ES-I3 (cell line): ENCODE measurements at regions not wholly inside any gene's neighbourhood (a gene's known extent, or its start where the extent isn't known, plus 50 kb on each side); places are given as distances from the start of the nearest gene placed in this dataset.
"Not testable (repeated sequence)": the region's sequence is repeated elsewhere in the genome, so short reads cannot be mapped to it uniquely, and the experiment has no call there.

Experiments
- H3K36me3 ChIP-seq: 2 replicates; pipeline ENCODE4 v1.6.1; 2013; ENCODE audit warnings: mild to moderate bottlenecking, low read length, control low read depth, moderate library complexity; ENCODE audit not compliant: insufficient read depth
- H3K4me1 ChIP-seq: 2 replicates; pipeline ENCODE4 v1.6.1; 2013; ENCODE audit warnings: mild to moderate bottlenecking, control low read depth, low read length; ENCODE audit not compliant: insufficient read depth
- H3K9ac ChIP-seq: 2 replicates; pipeline ENCODE4 v1.6.1; 2013; ENCODE audit warnings: low read depth, mild to moderate bottlenecking, low read length, moderate library complexity
- H3K9me3 ChIP-seq: 2 replicates; pipeline ENCODE4 v1.6.1; 2013; ENCODE audit warnings: mild to moderate bottlenecking, low read length, moderate library complexity; ENCODE audit not compliant: control insufficient read depth, insufficient read depth

DNA sequence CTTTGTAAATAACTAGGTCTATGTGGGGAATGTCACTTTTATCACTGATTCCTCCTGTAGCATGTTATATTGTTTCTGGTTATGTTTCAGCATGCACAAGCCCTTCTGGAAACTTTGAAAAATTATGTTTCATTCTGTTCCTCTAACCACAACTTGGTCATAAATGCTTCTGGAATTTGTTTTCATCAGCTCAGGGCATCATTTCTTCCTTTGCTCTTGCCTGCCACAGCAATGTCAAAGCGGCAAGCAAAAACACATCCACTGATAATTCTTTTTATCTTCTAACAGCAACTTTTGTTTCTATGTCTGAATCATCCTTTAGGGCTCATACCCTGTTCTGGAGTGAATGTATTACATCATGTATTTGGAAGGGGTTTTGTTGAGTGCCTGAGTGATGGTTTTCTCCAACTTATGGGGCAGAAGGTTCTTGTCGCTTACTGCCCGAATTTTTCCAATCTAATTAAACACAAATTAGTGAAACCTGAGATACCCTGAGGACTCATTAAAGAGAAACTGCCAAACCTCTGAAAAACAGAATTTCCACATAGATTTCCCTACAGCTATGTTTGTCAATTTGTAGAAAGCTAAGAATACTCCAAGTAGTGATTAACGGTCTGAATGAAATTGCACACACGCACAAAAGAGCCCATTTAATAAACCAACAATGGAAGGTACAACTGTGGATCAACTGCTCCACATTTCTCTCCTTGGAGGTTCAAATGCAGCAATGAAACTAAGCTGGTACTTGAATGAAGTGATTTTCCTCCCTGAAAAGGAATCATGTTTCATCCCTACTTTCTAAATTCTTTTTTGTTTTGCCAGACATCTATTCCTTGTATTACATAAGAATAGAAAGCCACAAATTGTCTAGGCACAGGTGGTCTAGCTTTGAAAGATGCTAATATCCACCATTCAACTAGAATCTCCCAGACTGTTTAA lies 173.5 kb upstream of the KRR1 start:
- H3K36me3 ChIP-seq = no peaks in the 10 kb centered on the region

GRCh38 chr12:75683995-75684586 lies 172.7 kb upstream of the KRR1 start:
- not testable (repeated sequence) for H3K9ac ChIP-seq, H3K9me3 ChIP-seq, H3K4me1 ChIP-seq, H3K36me3 ChIP-seq

More for the DNA sequence above, 173.5 kb upstream of the KRR1 start:
- H3K4me1 ChIP-seq = peaks cover 5% of the 10 kb centered on the region
- H3K9ac ChIP-seq = no peak overlapping the region
- no peaks in the 10 kb centered on the region for H3K9me3 ChIP-seq

DNA sequence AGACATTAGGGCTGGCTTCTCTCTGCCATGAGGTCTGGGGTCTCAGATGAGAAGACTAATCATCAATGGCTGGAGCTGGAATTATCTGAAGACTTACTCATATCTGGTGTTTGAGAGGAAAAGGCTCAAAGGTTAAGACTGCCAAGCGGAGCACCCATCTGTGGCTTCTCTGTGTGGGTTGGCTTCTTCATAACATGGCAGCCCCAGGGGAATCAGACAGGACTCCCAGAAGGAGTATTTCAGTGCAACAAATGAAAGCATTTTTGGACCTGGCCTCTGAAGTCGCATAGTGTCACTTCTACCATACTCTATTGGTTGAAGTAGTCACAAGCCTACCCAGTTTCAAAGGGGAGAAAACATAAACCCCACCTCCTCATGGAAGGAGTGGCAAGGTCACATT lies 171.8 kb upstream of the KRR1 start:
- H3K9ac ChIP-seq = no peak overlapping the region
- peaks cover 5% of the 10 kb centered on the region for H3K4me1 ChIP-seq
- H3K36me3 ChIP-seq = no peaks in the 10 kb centered on the region

DNA sequence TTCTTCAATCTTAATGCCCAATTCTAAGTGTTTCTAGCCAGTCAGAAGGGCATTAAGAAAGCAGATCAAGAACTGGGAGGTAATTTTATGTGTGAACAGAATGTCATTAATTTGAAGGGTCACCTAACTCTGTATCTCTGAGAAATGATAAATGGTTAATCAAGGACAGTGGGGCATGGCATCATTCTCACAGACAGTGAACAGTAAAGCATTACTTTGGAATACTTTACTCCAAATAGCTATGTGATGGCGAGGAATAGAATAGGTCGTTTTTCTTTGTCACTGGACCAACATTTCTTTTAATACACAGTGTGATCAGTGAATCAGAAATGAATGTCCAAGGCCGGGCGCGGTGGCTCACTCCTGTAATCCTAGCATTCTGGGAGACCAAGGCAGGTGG lies 166.1 kb upstream of the KRR1 start:
- H3K9me3 ChIP-seq = no peaks in the 10 kb centered on the region
- H3K9ac ChIP-seq = no peak overlapping the region
- no peaks in the 10 kb centered on the region for H3K4me1 ChIP-seq
- H3K36me3 ChIP-seq = no peaks in the 10 kb centered on the region

More for the DNA sequence above, 171.8 kb upstream of the KRR1 start:
- no peaks in the 10 kb centered on the region for H3K9me3 ChIP-seq

GRCh38 chr12:75674393-75674792 lies 163.0 kb upstream of the KRR1 start:
- H3K36me3 ChIP-seq = no peaks in the 10 kb centered on the region
- H3K9me3 ChIP-seq = no peaks in the 10 kb centered on the region
- H3K4me1 ChIP-seq = no peaks in the 10 kb centered on the region
- H3K9ac ChIP-seq = no peak overlapping the region

GRCh38 chr12:75672200-75672599 lies 160.8 kb upstream of the KRR1 start:
- no peaks in the 10 kb centered on the region for H3K36me3 ChIP-seq
- no peaks in the 10 kb centered on the region for H3K9me3 ChIP-seq
- no peak overlapping the region for H3K9ac ChIP-seq
- H3K4me1 ChIP-seq = no peaks in the 10 kb centered on the region

DNA sequence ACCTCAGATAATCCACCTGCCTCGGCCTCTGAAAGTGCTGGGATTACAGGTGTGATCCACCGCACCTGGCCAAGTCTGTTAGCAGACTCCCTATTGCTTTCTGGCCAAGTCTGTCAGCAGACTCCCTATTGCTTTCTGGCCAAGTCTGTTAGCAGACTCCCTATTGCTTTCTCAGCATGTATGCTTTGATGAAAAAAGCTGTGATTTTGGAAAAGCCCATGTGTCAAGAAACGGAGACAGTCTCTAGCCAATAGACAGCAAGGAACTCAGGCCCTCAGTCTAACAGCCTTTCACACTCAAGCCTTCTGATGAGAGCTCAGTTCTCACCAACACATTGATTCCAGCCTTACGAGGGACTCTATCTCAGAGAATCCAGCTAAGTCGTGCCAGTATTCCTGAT lies 158.8 kb upstream of the KRR1 start:
- Histone ChIP-seq H3K9ac (no peak overlapping the region), H3K36me3 (no peaks in the 10 kb centered on the region), H3K9me3 (no peaks in the 10 kb centered on the region), H3K4me1 (peaks cover 6% of the 10 kb centered on the region; the same call in 1 of the 2 replicates)

- no peaks in the 10 kb centered on the region for H3K9me3 ChIP-seq
- no peak overlapping the region for H3K9ac ChIP-seq
- H3K4me1 ChIP-seq = peaks cover 9% of the 10 kb centered on the region; the same call in 1 of the 2 replicates
- no peaks in the 10 kb centered on the region for H3K36me3 ChIP-seq
These were observed 155.5 kb upstream of the KRR1 start for GRCh38 chr12:75666939-75667334.

DNA sequence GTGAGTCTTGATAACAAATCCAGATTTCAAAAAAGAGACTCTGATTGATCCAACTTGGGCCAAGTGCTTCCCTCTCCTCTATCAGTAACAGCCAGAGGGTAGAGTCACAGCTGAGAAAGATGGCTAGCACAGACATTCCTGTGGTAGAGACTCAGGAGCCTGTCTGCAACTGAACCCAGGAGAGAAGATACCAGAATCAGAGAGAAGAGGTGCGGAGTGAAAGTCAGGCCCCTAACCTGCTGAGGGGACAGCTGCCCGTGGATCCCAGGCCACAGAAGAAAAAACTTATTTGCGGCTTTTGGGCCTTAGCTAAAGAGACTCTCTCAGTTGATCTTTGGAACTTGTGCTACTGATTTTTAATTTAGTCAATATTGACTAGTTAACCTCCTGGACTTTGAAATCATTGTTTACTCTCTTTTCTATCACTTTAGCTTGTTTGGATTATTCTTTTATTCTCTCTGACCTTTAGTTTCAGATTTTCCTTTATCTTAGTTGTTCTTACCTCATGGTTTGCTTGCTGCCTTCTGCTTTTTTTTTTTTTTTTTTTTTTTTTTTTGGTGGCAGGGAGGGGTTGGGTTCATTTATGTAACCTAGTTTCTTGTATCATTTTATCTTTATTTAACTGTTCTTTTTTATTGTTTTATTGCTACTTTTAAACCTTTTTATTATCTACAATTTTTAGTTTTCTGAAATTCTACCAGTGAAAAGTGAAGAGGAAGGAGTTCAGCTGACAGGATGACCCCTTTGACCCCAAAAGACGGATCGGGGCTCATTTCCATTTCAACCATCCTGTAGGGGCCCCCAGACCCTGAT lies 154.9 kb upstream of the KRR1 start:
- H3K9me3 ChIP-seq = no peaks in the 10 kb centered on the region
- H3K36me3 ChIP-seq = no peaks in the 10 kb centered on the region
- peaks cover 9% of the 10 kb centered on the region; the same call in 1 of the 2 replicates for H3K4me1 ChIP-seq
- H3K9ac ChIP-seq = no peak overlapping the region

- Histone ChIP-seq H3K36me3 (no peaks in the 10 kb centered on the region), H3K9me3 (no peaks in the 10 kb centered on the region), H3K4me1 (peaks cover 9% of the 10 kb centered on the region; the same call in 1 of the 2 replicates), H3K9ac (no peak overlapping the region)
These were observed 153.8 kb upstream of the KRR1 start for GRCh38 chr12:75665216-75665615.

DNA sequence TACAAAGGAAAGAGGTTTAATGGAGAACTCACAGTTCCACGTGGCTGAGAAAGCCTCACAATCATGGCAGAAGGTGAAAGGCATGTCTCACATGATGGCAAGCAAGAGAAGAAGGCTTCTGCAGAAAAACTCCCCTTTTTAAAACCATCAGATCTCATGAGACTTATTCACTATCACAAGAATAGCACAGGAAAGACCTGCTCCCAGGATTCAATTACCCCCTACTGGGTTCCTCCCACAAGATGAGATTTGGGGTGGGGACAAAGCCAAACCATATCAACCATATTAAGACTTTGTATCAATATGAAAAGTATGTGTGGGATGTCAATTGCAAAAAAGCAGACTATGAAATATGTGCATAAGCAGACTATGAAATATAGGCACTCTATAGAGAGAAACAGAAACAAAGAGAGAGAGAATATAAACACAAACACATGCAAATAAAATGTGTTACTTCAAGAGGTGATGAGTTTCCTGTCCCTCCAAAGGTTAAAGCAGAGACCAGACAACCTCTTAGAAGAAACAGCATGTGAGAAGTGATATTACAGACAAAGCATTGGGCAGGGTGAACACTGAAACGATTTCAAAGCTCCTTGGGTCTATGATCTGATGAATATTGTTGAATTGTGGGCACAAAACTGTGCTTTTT lies 151.2 kb upstream of the KRR1 start:
- peaks cover 24% of the 10 kb centered on the region for H3K4me1 ChIP-seq
- no peaks in the 10 kb centered on the region for H3K9me3 ChIP-seq
- no peak overlapping the region for H3K9ac ChIP-seq

DNA sequence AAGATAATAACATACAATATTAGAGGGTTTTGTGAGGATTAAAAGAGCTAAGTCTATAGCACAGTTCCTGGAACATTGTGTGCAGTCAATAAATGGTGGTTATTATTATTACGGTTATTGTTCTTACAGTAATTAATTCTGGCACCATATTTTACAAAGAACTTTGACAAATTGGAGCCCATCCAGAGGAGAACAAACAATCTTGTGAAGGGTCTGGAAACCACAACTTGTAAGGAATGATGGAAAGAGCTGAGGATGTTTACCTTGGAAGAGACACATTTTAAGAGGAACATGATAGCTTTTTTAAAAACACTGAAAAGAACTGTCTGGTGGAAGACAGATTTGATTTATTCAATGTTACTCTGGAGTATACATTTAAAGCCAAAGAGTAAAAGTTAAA lies 150.5 kb upstream of the KRR1 start:
- H3K9ac ChIP-seq = no peak overlapping the region
- H3K4me1 ChIP-seq = peaks cover 25% of the 10 kb centered on the region
- no peaks in the 10 kb centered on the region for H3K9me3 ChIP-seq
- no peaks in the 10 kb centered on the region for H3K36me3 ChIP-seq

More for the DNA sequence above, 151.2 kb upstream of the KRR1 start:
- no peaks in the 10 kb centered on the region for H3K36me3 ChIP-seq

DNA sequence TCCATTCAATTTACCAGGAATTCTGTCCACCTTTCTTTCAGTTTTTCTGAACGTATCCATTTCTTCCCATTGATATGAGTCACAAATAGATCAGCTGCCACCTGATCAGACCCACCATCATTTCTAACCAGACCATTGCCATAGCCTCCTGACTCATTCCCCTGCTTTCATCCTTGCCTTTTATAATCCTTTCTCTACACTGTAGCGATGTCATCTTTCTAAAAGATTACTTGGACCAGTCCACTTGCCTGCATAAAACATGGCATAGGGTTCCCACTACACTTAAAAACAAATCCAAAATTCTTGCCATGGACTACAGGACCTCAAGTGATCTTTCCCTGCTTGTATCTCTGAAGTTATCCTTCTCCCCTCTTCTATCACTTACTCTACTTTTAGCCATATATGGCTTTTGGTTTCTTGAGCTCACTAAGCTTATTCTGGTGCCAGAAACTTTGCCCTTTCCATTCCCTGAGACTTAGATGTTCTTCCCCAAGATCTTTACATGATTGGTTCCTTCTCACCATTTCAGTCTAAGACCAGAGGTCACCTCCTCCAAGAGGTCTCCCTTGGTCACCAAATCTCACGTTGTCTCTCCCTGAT lies 149.5 kb upstream of the KRR1 start:
- Histone ChIP-seq H3K4me1 (peaks cover 31% of the 10 kb centered on the region), H3K36me3 (no peaks in the 10 kb centered on the region), H3K9ac (no peak overlapping the region), H3K9me3 (no peaks in the 10 kb centered on the region)

DNA sequence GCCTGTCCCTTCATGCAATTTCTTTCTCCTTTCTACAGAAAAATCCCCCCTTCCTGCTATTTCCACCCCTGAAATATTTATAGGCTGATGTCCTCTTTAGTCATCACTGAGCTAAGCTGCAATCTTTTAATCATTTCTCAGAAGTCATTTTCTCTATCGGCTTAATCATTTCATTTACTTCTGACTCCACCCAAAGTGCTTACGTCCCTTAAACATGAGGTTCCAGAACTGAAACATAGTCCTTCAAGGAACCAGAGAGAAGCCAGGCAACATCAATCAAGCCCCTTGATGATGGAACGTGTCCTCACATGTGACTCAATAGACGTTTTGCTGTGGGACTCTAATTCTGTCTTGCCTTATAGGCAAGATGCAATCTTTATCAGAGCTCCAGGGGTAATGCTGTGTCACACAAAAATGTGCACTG lies 148.7 kb upstream of the KRR1 start:
- H3K9me3 ChIP-seq = no peaks in the 10 kb centered on the region
- H3K4me1 ChIP-seq = peaks cover 24% of the 10 kb centered on the region
- no peaks in the 10 kb centered on the region for H3K36me3 ChIP-seq
- no peak overlapping the region for H3K9ac ChIP-seq
